ENCODE measurements at regions not wholly inside any gene's neighbourhood (a gene's known extent, or its start where the extent isn't known, plus 50 kb on each side); places are given as distances from the start of the nearest gene placed in this dataset.

DNA sequence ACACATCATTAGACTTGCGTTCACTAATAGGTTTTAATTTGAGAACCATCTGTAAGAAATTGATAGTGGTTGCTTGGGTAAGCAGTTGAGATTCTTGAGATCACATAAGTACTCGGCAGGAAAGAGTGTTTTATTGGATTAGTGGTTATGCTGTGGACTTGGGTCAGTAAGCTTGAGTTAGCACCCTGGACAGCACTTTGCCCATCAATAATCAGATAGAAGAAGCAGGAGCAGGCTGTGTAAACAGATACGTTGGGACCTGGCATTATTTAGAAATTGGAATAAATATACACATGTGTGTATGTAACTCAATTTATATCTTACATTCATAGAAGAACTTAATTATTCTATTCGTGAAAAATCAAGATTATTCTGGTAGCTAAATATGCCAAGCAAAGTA lies 357.5 kb upstream of the SMIM31 start:
- no peak overlapping the region for H3K4ac ChIP-seq (replicated peaks; ENCODE audit: insufficient read length, low read depth, low read length)
- H3K4me1 ChIP-seq (replicated peaks in 1 of 4; ENCODE audit: control insufficient read depth in 3 of 4, insufficient read depth in 4 of 4, low read length in 3 of 4): no peaks in the 10 kb centered on the region
- H2BK20ac ChIP-seq (ENCODE audit: low read length): no peak overlapping the region
- H3K4me2 ChIP-seq (ENCODE audit: insufficient read depth in 1 of 2, low read depth in 2 of 2, low read length in 2 of 2): no peak overlapping the region
- H4K8ac ChIP-seq (ENCODE audit: extremely low read depth, insufficient read depth, low read length): no peak overlapping the region
- POLR2A ChIA-PET (ENCODE audit: partially characterized antibody): no interaction called here
- no peaks in the 10 kb centered on the region for H3K27me3 ChIP-seq (replicated peaks in 1 of 4; ENCODE audit: control insufficient read depth in 3 of 4, extremely low read depth in 1 of 4, insufficient read depth in 3 of 4, low read length in 3 of 4)
- TF ChIP-seq POLR2AphosphoS5 (IDR thresholded peaks at IDR 0.05; ENCODE audit: low read depth, low read length) (no peak), POLR2A (IDR thresholded peaks at IDR 0.05; ENCODE audit: control extremely low read depth in 1 of 2, low read depth in 2 of 2, low read length in 2 of 2) (no peak), RBBP5 (IDR thresholded peaks at IDR 0.05; ENCODE audit: borderline replicate concordance, low read depth, low read length) (no peak), CEBPB (IDR thresholded peaks at IDR 0.05; ENCODE audit: low read depth, low read length) (no peak), CHD2 (IDR thresholded peaks at IDR 0.05; ENCODE audit: low read length) (no peak), CHD1 (IDR thresholded peaks at IDR 0.05; ENCODE audit: low read depth, low read length) (no peak), NRF1 (IDR thresholded peaks at IDR 0.05; ENCODE audit: low read depth, low read length) (no peak), POU5F1 (IDR thresholded peaks at IDR 0.05; ENCODE audit: low read depth, low read length) (no peak), TEAD4 (IDR thresholded peaks at IDR 0.05; ENCODE audit: low read depth, low read length) (no peak), GTF2F1 (IDR thresholded peaks at IDR 0.05; ENCODE audit: borderline replicate concordance, low read depth, low read length) (no peak)
- DNase-seq (ENCODE audit: low read depth in 1 of 2, low spot score in 2 of 2): no peak
- H4K20me1 ChIP-seq (replicated peaks in 1 of 2; ENCODE audit: control insufficient read depth in 1 of 2, insufficient read depth in 2 of 2, low read length in 2 of 2): no peaks in the 10 kb centered on the region
- no peak overlapping the region for H3K4me3 ChIP-seq (ENCODE audit: extremely low read depth in 1 of 4, insufficient read depth in 2 of 4, low read depth in 3 of 4, low read length in 4 of 4)
- H3K79me1 ChIP-seq (ENCODE audit: low read depth, low read length): no peaks in the 10 kb centered on the region
- FAIRE-seq: no peak
- no peak overlapping the region for H3K14ac ChIP-seq (ENCODE audit: insufficient read length)
- H3K9ac ChIP-seq (replicated peaks in 1 of 4; ENCODE audit: extremely low read depth in 1 of 4, low read depth in 3 of 4, low read length in 3 of 4): no peak overlapping the region
- H3K23ac ChIP-seq (ENCODE audit: insufficient read length): no peak overlapping the region
- no peak overlapping the region for H3K56ac ChIP-seq (replicated peaks; ENCODE audit: insufficient read length, low read depth, low read length)
- no peaks in the 10 kb centered on the region for H3K9me3 ChIP-seq (ENCODE audit: insufficient read depth in 2 of 2, low read depth in 1 of 2, low read length in 1 of 2)
- no peaks in the 10 kb centered on the region for H3K36me3 ChIP-seq (ENCODE audit: control insufficient read depth in 2 of 4, insufficient read depth in 4 of 4, low read length in 3 of 4)
- H2BK120ac ChIP-seq (replicated peaks; ENCODE audit: low read depth, low read length): no peak overlapping the region
- WGBS, 2 experiments (ENCODE audit: extremely low coverage in 1 of 2, insufficient coverage in 1 of 2, insufficient read length in 1 of 2, insufficient replicate concordance in 2 of 2, low coverage in 1 of 2, low lambda C conversion rate in 2 of 2, missing lambda C conversion rate in 1 of 2): 85% methylated on average over 4 of the region's 4 CpGs; no CpG with 5 or more reads in 1 of the 2 experiments
- H3K23me2 ChIP-seq (ENCODE audit: low read depth, low read length): no peaks in the 10 kb centered on the region
- no peaks in the 10 kb centered on the region for H3K79me2 ChIP-seq (ENCODE audit: control insufficient read depth in 1 of 2, insufficient read depth in 2 of 2, low read length in 2 of 2)
- no peak overlapping the region for H2BK5ac ChIP-seq (ENCODE audit: low read depth, low read length)
- no peak overlapping the region for H4K5ac ChIP-seq (ENCODE audit: insufficient read length, low read depth, low read length)
- CTCF ChIA-PET (ENCODE audit: partially characterized antibody): no interaction called here
- H2AFZ ChIP-seq (ENCODE audit: low read length): no peak overlapping the region
- H2BK15ac ChIP-seq (ENCODE audit: low read length): no peak overlapping the region
- H3K27ac ChIP-seq (ENCODE audit: low read depth, low read length): no peak overlapping the region
- H3K18ac ChIP-seq (ENCODE audit: extremely low read depth, low read length): no peak overlapping the region
- no peak overlapping the region for H2BK12ac ChIP-seq (ENCODE audit: low read depth, low read length)
- H4K91ac ChIP-seq (replicated peaks; ENCODE audit: insufficient read length, low read length): no peak overlapping the region
- no peak overlapping the region for H2AK5ac ChIP-seq (ENCODE audit: low read depth, low read length)

All from H1 (cell line).